ENCODE measurements at regions not wholly inside any gene's neighbourhood (a gene's known extent, or its start where the extent isn't known, plus 50 kb on each side); places are given as distances from the start of the nearest gene placed in this dataset.

DNA sequence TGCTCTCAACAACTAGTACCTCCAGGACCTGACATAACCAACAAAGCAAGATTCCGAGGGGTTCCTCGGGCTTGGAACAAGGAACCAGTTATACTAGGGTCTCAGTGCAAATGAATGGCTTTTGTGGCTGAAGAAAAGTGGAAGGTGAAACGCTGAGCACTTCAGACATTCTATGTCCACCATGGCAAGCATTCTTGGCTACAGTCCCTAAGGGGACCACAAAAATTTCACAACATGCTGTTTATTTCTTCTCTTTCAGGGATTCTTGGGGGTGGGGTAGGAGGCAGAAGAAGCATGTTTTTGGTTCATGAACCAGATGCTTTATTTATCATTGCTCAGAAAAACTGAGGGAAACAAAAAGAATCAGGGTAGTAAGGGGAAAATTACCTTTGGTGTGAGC lies 479.9 kb upstream of the CDH11 start:
- DNase-seq (ENCODE audit: insufficient read length, low spot score) (no peak), FAIRE-seq (no peak)

DNA sequence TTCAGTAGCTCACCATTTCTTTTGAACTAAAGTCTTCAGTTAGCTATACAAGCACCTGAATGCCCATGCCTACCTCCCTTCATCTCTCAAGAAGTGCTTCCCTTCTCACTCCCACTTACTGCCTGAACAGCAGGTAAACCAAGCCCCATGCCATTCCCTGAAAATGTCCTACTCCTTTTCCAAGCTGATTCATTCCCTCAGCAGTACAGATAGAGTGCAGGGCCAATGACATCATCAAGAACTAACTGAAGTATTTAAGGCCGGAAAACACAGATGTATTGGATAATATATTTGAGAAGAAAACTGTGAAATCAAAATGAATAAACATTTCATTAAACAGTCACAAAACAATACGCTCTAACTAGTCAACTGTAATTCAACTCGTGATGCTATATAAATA lies 478.8 kb upstream of the CDH11 start:
- no peak for FAIRE-seq
- DNase-seq (ENCODE audit: insufficient read length, low spot score), result no peak
- TF ChIP-seq, protein P1, sequence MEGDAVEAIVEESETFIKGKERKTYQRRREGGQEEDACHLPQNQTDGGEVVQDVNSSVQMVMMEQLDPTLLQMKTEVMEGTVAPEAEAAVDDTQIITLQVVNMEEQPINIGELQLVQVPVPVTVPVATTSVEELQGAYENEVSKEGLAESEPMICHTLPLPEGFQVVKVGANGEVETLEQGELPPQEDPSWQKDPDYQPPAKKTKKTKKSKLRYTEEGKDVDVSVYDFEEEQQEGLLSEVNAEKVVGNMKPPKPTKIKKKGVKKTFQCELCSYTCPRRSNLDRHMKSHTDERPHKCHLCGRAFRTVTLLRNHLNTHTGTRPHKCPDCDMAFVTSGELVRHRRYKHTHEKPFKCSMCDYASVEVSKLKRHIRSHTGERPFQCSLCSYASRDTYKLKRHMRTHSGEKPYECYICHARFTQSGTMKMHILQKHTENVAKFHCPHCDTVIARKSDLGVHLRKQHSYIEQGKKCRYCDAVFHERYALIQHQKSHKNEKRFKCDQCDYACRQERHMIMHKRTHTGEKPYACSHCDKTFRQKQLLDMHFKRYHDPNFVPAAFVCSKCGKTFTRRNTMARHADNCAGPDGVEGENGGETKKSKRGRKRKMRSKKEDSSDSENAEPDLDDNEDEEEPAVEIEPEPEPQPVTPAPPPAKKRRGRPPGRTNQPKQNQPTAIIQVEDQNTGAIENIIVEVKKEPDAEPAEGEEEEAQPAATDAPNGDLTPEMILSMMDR (IDR thresholded peaks at IDR 0.05; ENCODE audit: insufficient read depth, missing control alignments), result no peak

More for the DNA sequence above, 479.9 kb upstream of the CDH11 start:
- TF ChIP-seq, protein P1 (IDR thresholded peaks at IDR 0.05; ENCODE audit: insufficient read depth, missing control alignments), result no peak

DNA sequence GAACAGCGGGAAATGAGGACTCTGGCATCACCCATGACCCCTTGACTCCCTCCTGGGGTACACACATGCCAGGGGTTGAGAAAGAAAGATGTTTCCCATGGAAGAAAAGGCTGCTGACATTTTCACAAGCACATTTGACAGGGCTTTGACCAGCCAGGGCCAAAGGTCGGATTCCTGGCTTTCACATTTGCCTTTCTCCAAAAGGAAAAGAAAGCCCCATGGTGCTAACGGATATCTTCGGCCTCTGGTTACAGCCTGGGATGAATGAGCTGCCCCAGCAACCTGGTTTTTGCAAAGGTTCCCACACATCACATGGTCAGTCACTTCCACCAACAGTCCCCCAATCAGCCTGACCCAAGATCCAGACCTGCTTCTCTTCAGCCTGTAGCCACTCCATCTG lies 478.2 kb upstream of the CDH11 start:
- TF ChIP-seq, protein P1 (IDR thresholded peaks at IDR 0.05; ENCODE audit: insufficient read depth, missing control alignments), result no peak
- FAIRE-seq, result no peak
- DNase-seq (ENCODE audit: insufficient read length, low spot score), result no peak

DNA sequence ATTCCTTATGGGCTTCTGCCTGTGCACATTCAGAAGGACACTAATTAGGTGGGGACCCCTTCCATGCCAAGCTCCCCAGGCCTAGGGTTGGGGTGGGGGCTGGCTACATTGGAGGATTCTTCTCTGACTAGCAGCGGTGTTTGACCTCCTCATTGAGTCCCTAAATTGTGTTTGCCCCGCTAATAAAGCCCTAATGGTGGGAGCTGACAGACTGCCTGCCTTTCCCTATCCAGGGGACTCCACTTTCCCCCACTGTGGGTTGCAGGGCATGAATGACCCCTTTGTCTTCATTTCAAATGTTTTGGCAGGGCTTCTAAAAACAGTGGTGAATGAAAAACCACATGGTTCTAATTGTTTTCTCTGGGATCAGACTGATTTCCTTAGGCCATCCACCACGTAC lies 476.8 kb upstream of the CDH11 start:
- TF ChIP-seq, protein P1 (IDR thresholded peaks at IDR 0.05; ENCODE audit: insufficient read depth, missing control alignments), result no peak
- DNase-seq (ENCODE audit: insufficient read length, low spot score) (no peak), FAIRE-seq (no peak)

DNA sequence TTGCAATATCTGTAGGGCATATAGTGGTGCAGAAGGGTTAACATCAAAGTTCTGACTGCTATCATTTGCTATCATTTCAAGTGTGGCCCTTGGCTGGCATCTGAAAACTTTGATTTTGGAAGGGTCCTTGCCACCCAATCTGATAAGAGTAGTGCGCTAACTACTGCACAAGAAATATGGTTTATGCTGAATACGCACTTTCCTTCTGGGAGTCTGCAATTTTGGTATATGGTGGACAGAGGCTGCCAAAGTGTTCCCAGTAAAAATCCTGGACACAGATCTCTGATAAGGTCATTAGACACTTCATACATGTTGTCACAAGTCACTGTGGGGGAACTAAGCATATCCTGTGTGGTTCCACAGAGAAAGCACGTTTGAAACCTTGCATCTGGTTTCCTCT lies 461.6 kb upstream of the CDH11 start:
- no peak for DNase-seq (ENCODE audit: insufficient read length, low spot score)
- TF ChIP-seq, protein P1 (IDR thresholded peaks at IDR 0.05; ENCODE audit: insufficient read depth, missing control alignments), result no peak
- no peak for FAIRE-seq

DNA sequence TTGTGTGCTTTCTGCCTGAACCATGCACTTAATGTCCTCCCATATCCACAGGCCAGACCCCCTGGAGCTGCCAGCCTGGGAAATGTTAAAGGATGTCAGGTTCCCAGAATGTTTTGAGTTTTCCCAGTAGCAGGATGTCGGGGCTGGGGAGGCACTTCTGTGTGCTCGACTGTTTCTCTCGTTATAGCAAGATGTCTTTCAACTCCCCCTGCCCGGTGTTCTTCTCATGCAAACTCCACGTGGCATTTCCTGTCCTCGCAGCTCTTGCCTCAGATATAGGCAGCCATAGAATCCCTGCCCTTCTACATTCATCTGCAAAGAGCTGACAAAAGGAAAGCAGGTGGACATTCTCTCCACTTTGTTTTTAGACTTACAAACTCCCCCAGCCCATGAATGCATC lies 457.2 kb upstream of the CDH11 start:
- DNase-seq (ENCODE audit: insufficient read length, low spot score) (no peak), FAIRE-seq (no peak)
- TF ChIP-seq, protein P1 (IDR thresholded peaks at IDR 0.05; ENCODE audit: insufficient read depth, missing control alignments), result no peak

DNA sequence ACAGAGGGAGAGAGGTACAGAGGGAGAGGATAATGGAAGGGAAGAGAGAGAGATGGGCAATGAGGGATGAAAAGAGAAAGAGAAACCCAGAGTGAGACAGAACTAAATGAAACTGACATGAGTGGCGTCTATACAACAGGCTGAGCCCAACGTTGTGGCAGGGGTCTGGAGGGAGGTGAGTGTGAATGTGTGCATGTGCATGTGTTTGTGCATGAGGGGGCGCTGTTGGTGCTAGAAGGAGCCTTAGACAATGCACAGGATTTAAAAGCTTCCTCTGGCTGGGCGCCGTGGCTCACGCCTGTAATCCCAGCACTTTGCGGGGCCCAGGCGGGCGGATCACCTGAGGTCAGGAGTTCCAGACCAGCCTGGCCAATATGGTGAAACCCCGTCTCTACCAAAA lies 454.8 kb upstream of the CDH11 start:
- FAIRE-seq, result no peak
- TF ChIP-seq, protein P1 (IDR thresholded peaks at IDR 0.05; ENCODE audit: insufficient read depth, missing control alignments), result no peak
- DNase-seq (ENCODE audit: insufficient read length, low spot score), result no peak

Data from D721Med (cell line).